ENCODE measurements at regions not wholly inside any gene's neighbourhood (a gene's known extent, or its start where the extent isn't known, plus 50 kb on each side); places are given as distances from the start of the nearest gene placed in this dataset.

- in situ Hi-C loops (cut with MboI; ENCODE audit: low sequenced_read_pairs, unreplicated experiment), result no loop called here
- no peak for DNase-seq (ENCODE audit: low spot score)
- no peak for TF ChIP-seq CTCF (IDR thresholded peaks at IDR 0.05; ENCODE audit: borderline replicate concordance, control extremely low read depth, extremely low read depth, insufficient read depth, missing control alignments)
Measured at GRCh38 chr10:78332657-78333056, 299.0 kb downstream of the RPS24 start.

- DNase-seq (ENCODE audit: low spot score), result no peak
- TF ChIP-seq CTCF (IDR thresholded peaks at IDR 0.05; ENCODE audit: borderline replicate concordance, control extremely low read depth, extremely low read depth, insufficient read depth, missing control alignments), result no peak
- in situ Hi-C loops (cut with MboI; ENCODE audit: low sequenced_read_pairs, unreplicated experiment), result no loop called here
Measured at GRCh38 chr10:78333362-78334143, 299.9 kb downstream of the RPS24 start.

GRCh38 chr10:78335371-78335690 lies 301.7 kb downstream of the RPS24 start:
- in situ Hi-C loops (cut with MboI; ENCODE audit: low sequenced_read_pairs, unreplicated experiment), result no loop called here
- no peak for DNase-seq (ENCODE audit: low spot score)
- no peak for TF ChIP-seq CTCF (IDR thresholded peaks at IDR 0.05; ENCODE audit: borderline replicate concordance, control extremely low read depth, extremely low read depth, insufficient read depth, missing control alignments)

GRCh38 chr10:78335691-78336401 lies 302.2 kb downstream of the RPS24 start:
- in situ Hi-C loops (cut with MboI; ENCODE audit: low sequenced_read_pairs, unreplicated experiment), result no loop called here
- DNase-seq (ENCODE audit: low spot score), result no peak
- TF ChIP-seq CTCF (IDR thresholded peaks at IDR 0.05; ENCODE audit: borderline replicate concordance, control extremely low read depth, extremely low read depth, insufficient read depth, missing control alignments), result no peak

- in situ Hi-C loops (cut with MboI; ENCODE audit: low sequenced_read_pairs, unreplicated experiment), result no loop called here
- no peak for DNase-seq (ENCODE audit: low spot score)
- TF ChIP-seq CTCF (IDR thresholded peaks at IDR 0.05; ENCODE audit: borderline replicate concordance, control extremely low read depth, extremely low read depth, insufficient read depth, missing control alignments), result no peak
Measured at GRCh38 chr10:78336402-78336791, 302.7 kb downstream of the RPS24 start.

- in situ Hi-C loops (cut with MboI; ENCODE audit: low sequenced_read_pairs, unreplicated experiment), result no loop called here
- DNase-seq (ENCODE audit: low spot score), result no peak
- TF ChIP-seq CTCF (IDR thresholded peaks at IDR 0.05; ENCODE audit: borderline replicate concordance, control extremely low read depth, extremely low read depth, insufficient read depth, missing control alignments), result no peak
Measured at GRCh38 chr10:78337016-78337415, 303.4 kb downstream of the RPS24 start.

All from GM13976 (cell line).